NCI-H82 (cell line): ENCODE measurements at regions not wholly inside any gene's neighbourhood (a gene's known extent, or its start where the extent isn't known, plus 50 kb on each side); places are given as distances from the start of the nearest gene placed in this dataset.

Experiments
- DNase-seq: peaks from one replicate; lab custom pipeline; 2025; lab: John Stamatoyannopoulos, UW

GRCh38 chr20:16115911-16116552, 457.2 kb downstream of the KIF16B start:
- no peak for DNase-seq

- DNase-seq: no peak
Observed at GRCh38 chr20:16113736-16114135, 459.5 kb downstream of the KIF16B start.

- DNase-seq: no peak
Observed at GRCh38 chr20:16111852-16112412, 461.3 kb downstream of the KIF16B start.

GRCh38 chr20:16111172-16111832, 461.9 kb downstream of the KIF16B start:
- DNase-seq: no peak

- peak; percentile 92 for DNase-seq
Observed at GRCh38 chr20:16107172-16107870, 465.9 kb downstream of the KIF16B start.

- DNase-seq: no peak
Observed at GRCh38 chr20:16106191-16106849, 466.9 kb downstream of the KIF16B start.

- peak; percentile 74 for DNase-seq
Observed at GRCh38 chr20:16104783-16105182, 468.5 kb downstream of the KIF16B start.
